AG09309 (cell line): ENCODE measurements at regions not wholly inside any gene's neighbourhood (a gene's known extent, or its start where the extent isn't known, plus 50 kb on each side); places are given as distances from the start of the nearest gene placed in this dataset.

Source experiments
- DNase-seq: peaks from one replicate; pipeline ENCODE4 v3.0.0-alpha.2; 2010; ENCODE audit warnings: low read depth
- H3K4me3 ChIP-seq: 2 replicates; pipeline ENCODE4 v1.5.1; 2011; ENCODE audit warnings: mild to moderate bottlenecking, low read depth, low read length, moderate library complexity; ENCODE audit not compliant: control insufficient read depth
- CTCF ChIP-seq: IDR thresholded peaks from 2 replicates; pipeline ENCODE4 v1.5.1; 2011; ENCODE audit warnings: mild to moderate bottlenecking, low read depth, low read length, inconsistent platforms; ENCODE audit not compliant: insufficient read depth, control insufficient read depth; ENCODE audit errors: missing control alignments

GRCh38 chr4:73681776-73682175 lies 58.6 kb upstream of the CXCL8 start:
- H3K4me3 ChIP-seq, result no peak overlapping the region
- no peak for DNase-seq
- no peak for TF ChIP-seq CTCF

- H3K4me3 ChIP-seq, result no peak overlapping the region
- DNase-seq, result no peak
- no peak for TF ChIP-seq CTCF
Measured at GRCh38 chr4:73682508-73682907, 57.9 kb upstream of the CXCL8 start.

DNA sequence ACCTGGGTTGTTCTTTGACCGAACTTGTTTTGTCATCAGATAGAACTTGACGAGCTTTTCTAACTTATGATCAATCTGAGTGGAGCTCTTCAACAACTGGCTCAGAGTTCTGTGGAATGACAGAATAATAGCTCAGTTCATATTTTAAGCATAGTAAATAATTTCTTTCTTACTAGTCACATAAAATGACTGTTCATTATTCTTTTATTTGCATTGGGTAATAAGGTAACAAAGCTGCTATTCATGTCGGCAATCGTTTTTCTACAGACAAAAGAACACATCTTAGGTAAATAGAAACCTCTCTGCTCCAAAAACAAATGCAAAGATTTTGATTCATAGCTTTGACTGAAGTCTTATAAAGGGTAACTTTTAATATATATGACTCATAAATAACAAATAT lies 57.3 kb upstream of the CXCL8 start:
- H3K4me3 ChIP-seq, result no peak overlapping the region
- no peak for TF ChIP-seq CTCF
- DNase-seq, result no peak

- no peak for TF ChIP-seq CTCF
- H3K4me3 ChIP-seq, result no peak overlapping the region
- no peak for DNase-seq
Measured at GRCh38 chr4:73683456-73683855, 56.9 kb upstream of the CXCL8 start.

DNA sequence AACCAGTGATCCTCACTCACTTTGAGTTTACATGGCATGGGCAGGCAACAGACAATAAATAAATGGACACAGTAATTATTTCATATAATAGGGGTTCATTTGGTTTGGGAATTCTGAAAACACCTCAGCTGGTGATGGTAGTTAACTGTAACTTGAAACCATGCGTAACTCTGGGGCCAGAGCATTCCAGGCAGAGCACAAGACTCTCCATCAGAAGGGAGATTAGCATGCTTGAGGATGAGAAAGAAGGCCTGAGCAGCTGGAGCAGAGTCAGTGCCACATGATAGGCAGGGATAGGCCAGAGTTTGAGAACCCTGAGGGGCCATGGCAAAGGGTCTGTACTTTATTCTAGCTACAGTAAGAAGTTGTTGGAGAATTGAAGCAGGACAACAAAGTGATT lies 56.3 kb upstream of the CXCL8 start:
- no peak for DNase-seq
- TF ChIP-seq CTCF, result no peak
- no peak overlapping the region for H3K4me3 ChIP-seq

GRCh38 chr4:73685052-73685451 lies 55.3 kb upstream of the CXCL8 start:
- no peak for DNase-seq
- H3K4me3 ChIP-seq, result no peak overlapping the region
- no peak for TF ChIP-seq CTCF

DNA sequence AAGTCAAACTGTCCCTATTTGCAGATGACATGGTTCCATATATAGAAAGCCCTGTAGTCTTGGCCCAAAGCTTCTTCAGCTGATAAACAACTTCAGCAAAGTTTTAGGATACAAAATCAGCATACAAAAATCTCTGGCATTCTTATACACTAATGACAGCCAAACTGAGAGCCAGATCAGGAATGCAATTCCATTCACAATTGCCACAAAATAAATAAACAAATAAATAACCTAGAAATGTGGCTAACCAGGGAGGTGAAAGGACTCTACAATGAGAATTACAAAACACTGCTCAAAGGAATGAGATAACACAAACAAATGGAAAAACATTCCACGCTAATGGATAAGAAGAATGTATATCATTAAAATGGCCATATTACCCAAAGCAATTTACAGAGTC lies 52.9 kb upstream of the CXCL8 start:
- TF ChIP-seq CTCF, result no peak
- DNase-seq, result no peak
- H3K4me3 ChIP-seq, result no peak overlapping the region
